Neural cell (in vitro differentiated cells): ENCODE measurements at regions not wholly inside any gene's neighbourhood (a gene's known extent, or its start where the extent isn't known, plus 50 kb on each side); places are given as distances from the start of the nearest gene placed in this dataset.

ENCODE experiments used
- H2AFZ ChIP-seq: fragments of 200-600, 300-800 bp; sonication (generic), shearing (Covaris generic); 2 replicates; pipeline ENCODE4 v1.6.0; 2014; ENCODE audit warnings: low read depth, mild to moderate bottlenecking, antibody characterized with exemption, low read length, moderate library complexity
- H3F3A ChIP-seq: fragments of 200-600 bp; shearing (Covaris generic); 2 replicates; pipeline ENCODE4 v1.6.1; 2016; ENCODE audit warnings: mild to moderate bottlenecking, moderate library complexity, mixed read lengths, antibody characterized with exemption, low read length; ENCODE audit not compliant: insufficient read depth, poor library complexity, severe bottlenecking
- H3K27ac ChIP-seq: fragments of 200-600, 300-800 bp; sonication (generic), shearing (Covaris generic); 2 replicates; pipeline ENCODE4 v1.5.1; 2014; ENCODE audit warnings: mild to moderate bottlenecking, low read length, moderate library complexity
- H3K27me3 ChIP-seq: fragments of 300-800, 200-600 bp; sonication (generic), shearing (Covaris generic); 2 replicates; pipeline ENCODE4 v1.6.0; 2014; ENCODE audit warnings: mild to moderate bottlenecking, low read depth, low read length, moderate library complexity; ENCODE audit not compliant: insufficient read depth
- H3K36me3 ChIP-seq: fragments of 300-800, 200-600 bp; sonication (generic), shearing (Covaris generic); 2 replicates; pipeline ENCODE4 v1.5.1; 2014; ENCODE audit warnings: mild to moderate bottlenecking, antibody characterized with exemption, low read length, moderate library complexity; ENCODE audit not compliant: insufficient read depth
- H3K4me2 ChIP-seq: fragments of 300-800, 200-600 bp; sonication (generic), shearing (Covaris generic); 2 replicates; pipeline ENCODE4 v1.6.0; 2014; ENCODE audit warnings: mild to moderate bottlenecking, low read length
- H3K4me3 ChIP-seq: fragments of 300-800, 200-600 bp; sonication (generic), shearing (Covaris generic); 2 replicates; pipeline ENCODE4 v1.5.1; 2014; ENCODE audit warnings: mild to moderate bottlenecking, low read length, moderate library complexity
- H3K79me2 ChIP-seq: fragments of 200-600 bp; shearing (Covaris generic); replicated peaks from 2 replicates; pipeline ENCODE4 v1.6.0; 2014; ENCODE audit warnings: mild to moderate bottlenecking, low read length, moderate library complexity; ENCODE audit not compliant: insufficient read depth
- H3K9ac ChIP-seq: fragments of 300-800, 200-600 bp; sonication (generic), shearing (Covaris generic); 2 replicates; pipeline ENCODE4 v1.6.1; 2016; ENCODE audit warnings: mild to moderate bottlenecking, low read length, mixed read lengths
- H3K9me2 ChIP-seq: fragments of 200-600 bp; shearing (Covaris generic); 2 replicates; pipeline ENCODE4 v1.6.1; 2016; ENCODE audit warnings: mild to moderate bottlenecking, low read length, mixed read lengths; ENCODE audit not compliant: insufficient read depth
- H3K9me3 ChIP-seq: fragments of 200-600, 300-800 bp; sonication (generic), shearing (Covaris generic); 2 replicates; pipeline ENCODE4 v1.6.1; 2016; ENCODE audit warnings: mild to moderate bottlenecking, mixed run types, low read length, moderate library complexity, mixed read lengths
- H4K20me1 ChIP-seq: fragments of 200-600 bp; shearing (Covaris generic); 2 replicates; pipeline ENCODE4 v1.6.1; 2016; ENCODE audit warnings: mild to moderate bottlenecking, mixed run types; ENCODE audit not compliant: insufficient read depth
- CTCF ChIP-seq: fragments of 450-650 bp; IDR thresholded peaks from 2 replicates; pipeline ENCODE4 v1.5.1; 2014; ENCODE audit warnings: antibody characterized with exemption, mild to moderate bottlenecking, moderate library complexity; ENCODE audit not compliant: poor library complexity, severe bottlenecking
- EP300 ChIP-seq: fragments of 450-650 bp; conservative IDR thresholded peaks from 2 replicates; pipeline ENCODE4 v1.6.1; 2014; ENCODE audit warnings: antibody characterized with exemption, mild to moderate bottlenecking, moderate library complexity; ENCODE audit not compliant: poor library complexity, severe bottlenecking
- EZH2 ChIP-seq: fragments of 200-600, 300-800 bp; shearing (Covaris generic), sonication (generic); IDR thresholded peaks from 2 replicates; pipeline ENCODE4 v1.6.1; 2014; ENCODE audit warnings: antibody characterized with exemption, low read length, borderline replicate concordance, mild to moderate bottlenecking; ENCODE audit not compliant: insufficient read depth, poor library complexity, severe bottlenecking
- MXI1 ChIP-seq: fragments of 450-650 bp; conservative IDR thresholded peaks from 2 replicates; pipeline ENCODE4 v1.6.1; 2014; ENCODE audit warnings: antibody characterized with exemption, mild to moderate bottlenecking; ENCODE audit not compliant: poor library complexity, severe bottlenecking
- POLR2AphosphoS5 ChIP-seq: IDR thresholded peaks from 2 replicates; pipeline ENCODE4 v1.6.1; 2012
- RAD21 ChIP-seq: fragments of 450-650 bp; conservative IDR thresholded peaks from 2 replicates; pipeline ENCODE4 v1.6.1; 2014; ENCODE audit warnings: antibody characterized with exemption, mild to moderate bottlenecking, moderate library complexity
- REST ChIP-seq: IDR thresholded peaks from 2 replicates; pipeline ENCODE4 v1.6.1; 2012; ENCODE audit warnings: borderline replicate concordance
- SMC3 ChIP-seq: fragments of 450-650 bp; conservative IDR thresholded peaks from 2 replicates; pipeline ENCODE4 v1.6.1; 2014; ENCODE audit warnings: antibody characterized with exemption, mild to moderate bottlenecking, moderate library complexity; ENCODE audit not compliant: poor library complexity
- TAF1 ChIP-seq: IDR thresholded peaks from 2 replicates; pipeline ENCODE4 v1.6.1; 2012; ENCODE audit warnings: low read depth

- no peak overlapping the region for H2AFZ ChIP-seq
- H3K9ac ChIP-seq, result no peak overlapping the region
- H3K9me2 ChIP-seq, result no peaks in the 10 kb centered on the region
- H3K36me3 ChIP-seq, result no peaks in the 10 kb centered on the region
- no peak overlapping the region for H3K4me3 ChIP-seq
- H3K79me2 ChIP-seq, result no peaks in the 10 kb centered on the region
- no peaks in the 10 kb centered on the region for H3K27me3 ChIP-seq
- no peak overlapping the region for H3K27ac ChIP-seq
- TF ChIP-seq EP300 (no peak), POLR2AphosphoS5 (no peak), MXI1 (no peak), EZH2 (no peak), RAD21 (no peak), REST (no peak), SMC3 (no peak), TAF1 (no peak), CTCF (no peak)
- no peaks in the 10 kb centered on the region for H4K20me1 ChIP-seq
- H3F3A ChIP-seq, result no peaks in the 10 kb centered on the region
- H3K9me3 ChIP-seq, result no peaks in the 10 kb centered on the region
- no peak overlapping the region for H3K4me2 ChIP-seq
These were observed 319.5 kb upstream of the FAT3 start for GRCh38 chr11:91904792-91905785.

GRCh38 chr11:91902312-91902711 is 322.3 kb upstream of the FAT3 start:
- Histone ChIP-seq H3K9me2 (no peaks in the 10 kb centered on the region), H3K36me3 (no peaks in the 10 kb centered on the region), H3K79me2 (no peaks in the 10 kb centered on the region), H4K20me1 (no peaks in the 10 kb centered on the region), H3K27ac (no peak overlapping the region), H3K27me3 (no peaks in the 10 kb centered on the region), H3K4me3 (no peak overlapping the region), H3K4me2 (no peak overlapping the region), H2AFZ (no peak overlapping the region), H3K9ac (no peak overlapping the region), H3F3A (no peaks in the 10 kb centered on the region), H3K9me3 (no peaks in the 10 kb centered on the region)
- TF ChIP-seq MXI1 (no peak), EP300 (no peak), REST (no peak)
